Epidermal melanocyte (primary cell): ENCODE measurements at regions not wholly inside any gene's neighbourhood (a gene's known extent, or its start where the extent isn't known, plus 50 kb on each side); places are given as distances from the start of the nearest gene placed in this dataset.

Experiments used
- DNase-seq: peaks from one replicate; pipeline ENCODE4 v3.0.0; 2011; ENCODE audit warnings: low spot score; ENCODE audit not compliant: insufficient read length

DNA sequence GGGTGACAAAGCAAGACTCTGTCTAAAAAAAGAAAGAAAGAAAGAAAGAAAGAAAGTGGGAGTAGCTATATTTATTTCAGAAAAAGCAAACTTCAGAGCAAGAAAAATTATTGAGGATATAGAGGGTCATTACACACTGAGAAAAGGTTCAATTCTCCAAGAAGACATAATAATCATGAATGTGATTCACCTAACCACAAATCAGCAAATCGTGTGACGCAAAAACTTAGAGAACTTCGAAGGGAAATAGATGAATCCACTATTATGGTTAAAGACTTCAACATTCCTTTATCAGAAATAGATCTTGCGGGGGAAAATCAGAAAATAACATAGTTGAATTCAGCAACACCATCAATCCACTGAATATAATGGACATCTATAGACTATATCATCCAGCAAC lies 219.3 kb upstream of the LDB2 start:
- no peak for DNase-seq

DNA sequence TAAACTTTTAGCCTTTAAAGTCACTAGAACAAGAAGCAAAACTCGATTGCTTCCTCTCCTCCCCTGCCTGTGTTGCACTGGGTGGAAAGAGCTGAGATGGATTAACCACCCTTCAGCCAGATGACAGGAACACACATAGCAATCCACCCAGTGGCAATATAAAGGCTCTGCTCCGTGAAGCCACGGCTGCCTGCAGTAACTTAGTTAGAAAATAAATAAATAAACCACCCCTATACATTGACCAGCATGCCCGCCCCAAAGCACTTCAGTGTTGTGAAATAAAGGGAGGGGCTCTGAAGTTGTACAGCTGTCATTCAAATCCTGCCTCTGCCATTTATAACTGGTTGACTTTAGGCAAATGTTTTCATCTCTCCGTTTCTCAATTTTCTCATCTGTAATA lies 217.1 kb upstream of the LDB2 start:
- no peak for DNase-seq

DNA sequence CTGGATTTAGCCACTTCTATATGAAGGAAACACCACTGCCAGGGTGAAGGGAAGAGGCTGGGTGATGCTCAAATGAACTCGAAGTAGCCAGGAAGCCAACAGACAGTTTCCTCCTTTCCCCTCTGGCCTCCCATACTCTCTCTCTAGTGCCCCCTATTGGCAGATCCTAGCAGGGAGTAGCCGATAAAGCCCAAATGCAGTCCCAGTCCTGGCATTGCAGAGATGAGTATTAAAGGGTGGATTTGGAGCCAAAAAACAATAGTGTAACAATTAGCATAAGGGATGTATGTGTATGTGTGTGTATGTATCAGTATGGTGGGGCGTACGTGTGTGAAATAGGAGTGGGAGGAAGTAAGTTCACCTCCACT lies 213.8 kb upstream of the LDB2 start:
- no peak for DNase-seq

DNA sequence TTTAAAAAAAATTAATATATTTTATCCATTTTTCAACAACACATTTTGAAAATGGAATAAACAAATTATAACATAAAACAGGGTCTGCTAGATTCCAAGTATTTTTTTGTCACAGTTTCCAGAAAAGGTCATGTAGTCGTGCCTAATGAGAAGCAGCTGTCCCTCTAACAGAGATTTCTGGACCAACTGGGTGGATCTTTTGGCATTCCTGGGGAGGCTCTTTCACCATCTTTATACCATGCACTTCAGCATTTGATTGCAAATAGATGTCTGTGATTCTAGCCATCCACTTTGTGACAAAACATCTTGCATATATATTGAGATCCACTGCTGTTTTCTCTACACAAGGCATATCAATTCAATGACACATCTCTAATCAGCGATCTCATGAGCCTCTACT lies 210.7 kb upstream of the LDB2 start:
- DNase-seq = no peak

DNA sequence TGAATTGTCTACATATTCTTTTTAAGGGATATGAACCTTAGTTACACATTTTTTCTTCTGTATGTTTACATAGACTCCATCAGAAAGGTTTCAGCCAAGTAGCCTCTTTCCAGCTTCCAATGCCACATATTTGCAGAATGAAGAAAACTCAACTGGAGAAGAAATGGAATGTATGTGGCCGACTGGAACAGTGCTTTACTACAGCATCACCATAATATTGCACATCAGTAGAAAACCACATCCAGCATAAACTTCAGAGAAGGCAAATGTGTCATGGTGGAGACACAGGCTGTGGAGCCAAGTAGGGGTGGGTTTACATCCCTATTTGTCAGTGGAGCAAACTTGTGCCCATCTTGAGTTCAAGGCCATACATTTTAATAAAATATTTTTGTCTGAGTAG lies 204.8 kb upstream of the LDB2 start:
- no peak for DNase-seq

DNA sequence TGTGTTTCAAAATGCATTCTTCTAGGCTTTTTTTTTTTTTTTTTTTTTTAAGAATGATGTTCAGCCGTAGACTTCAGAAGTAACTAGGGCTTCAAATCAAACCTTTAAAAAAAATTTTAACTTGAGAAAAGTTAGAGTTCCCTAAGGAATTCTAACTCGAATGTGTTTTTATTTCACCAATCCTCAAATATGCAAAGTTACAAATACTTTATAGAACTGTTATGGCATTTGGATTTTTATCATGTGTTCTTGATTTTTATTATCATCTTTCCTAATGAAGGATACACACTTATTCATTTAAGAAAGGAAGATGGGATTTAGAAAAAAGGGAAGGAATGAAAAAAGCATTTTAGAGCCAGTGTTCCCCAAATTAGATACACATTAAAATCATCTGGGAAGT lies 200.6 kb upstream of the LDB2 start:
- DNase-seq = no peak

DNA sequence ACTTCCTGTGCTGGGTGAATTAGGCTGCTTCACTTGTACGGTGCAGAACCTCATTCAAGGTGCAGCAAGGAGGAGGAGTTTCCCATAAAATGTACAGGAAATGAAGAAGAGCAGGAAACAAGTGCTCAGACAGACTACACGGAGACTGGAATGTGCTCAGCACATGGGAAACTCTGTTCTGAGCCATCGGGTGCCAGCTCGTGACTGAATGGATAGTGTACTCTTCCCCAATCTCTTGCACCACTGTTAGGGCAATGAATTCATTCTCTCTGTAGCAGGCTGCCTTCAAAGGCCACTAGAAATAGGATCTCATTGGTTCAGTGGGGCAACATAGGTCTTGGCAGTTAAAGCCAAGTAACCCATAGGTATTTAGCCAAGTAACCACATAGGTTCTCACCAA lies 200.0 kb upstream of the LDB2 start:
- DNase-seq = no peak

DNA sequence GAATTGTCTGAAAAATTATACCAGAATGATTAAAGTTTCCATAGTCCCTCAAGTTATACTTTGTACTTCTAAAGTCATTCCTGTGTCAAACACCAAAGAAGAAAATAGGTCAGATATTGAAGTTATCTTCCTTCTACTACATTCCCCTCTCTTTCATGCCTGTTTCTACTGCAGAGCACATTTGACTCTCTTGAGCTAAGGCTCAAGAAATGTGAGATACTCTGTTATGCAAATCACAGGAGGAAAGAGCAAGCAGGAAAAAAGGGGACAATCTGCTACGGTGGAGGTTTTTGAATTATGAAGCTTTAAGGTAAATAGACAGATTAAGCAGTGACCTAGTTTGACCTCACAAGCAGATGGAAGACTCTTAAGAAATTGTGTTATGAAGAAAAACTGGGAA lies 198.9 kb upstream of the LDB2 start:
- no peak for DNase-seq

DNA sequence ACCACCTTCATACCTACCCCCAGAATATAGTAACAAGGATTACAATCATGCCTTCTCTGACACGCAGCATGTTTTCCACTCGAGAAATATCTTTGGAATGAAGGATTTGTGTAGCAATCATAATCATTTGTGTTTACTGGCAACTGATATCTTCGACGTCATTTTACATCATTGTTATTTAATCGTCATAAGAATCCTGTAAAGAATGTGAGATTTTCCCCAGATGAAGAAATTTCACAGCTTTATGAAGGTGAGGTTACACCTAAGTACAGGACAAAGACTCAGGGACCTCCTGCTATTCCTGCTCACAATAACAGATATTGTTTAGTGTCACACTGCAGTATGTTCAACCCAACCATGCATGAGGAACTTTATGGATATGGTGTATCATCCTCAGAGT lies 198.2 kb upstream of the LDB2 start:
- DNase-seq = no peak

DNA sequence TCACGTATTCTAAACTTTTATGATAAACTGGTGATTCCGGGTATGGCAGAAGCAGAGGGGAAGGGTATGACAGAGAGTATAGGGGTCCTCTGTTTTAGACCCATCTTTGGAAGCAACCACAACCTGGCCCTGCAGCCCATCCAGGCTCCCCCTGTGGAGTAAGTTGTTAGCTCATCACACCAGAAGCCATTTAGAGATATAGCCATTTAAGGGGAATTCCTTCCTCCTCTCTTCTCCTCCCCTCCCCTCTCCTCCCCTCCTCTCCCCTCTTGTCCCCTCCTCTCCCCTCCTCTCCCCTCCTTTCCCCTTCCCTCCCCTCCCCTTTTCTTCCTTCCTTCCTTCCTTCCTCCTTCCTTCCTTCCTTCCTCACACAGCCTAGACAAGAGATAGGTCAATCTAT lies 197.3 kb upstream of the LDB2 start:
- no peak for DNase-seq

DNA sequence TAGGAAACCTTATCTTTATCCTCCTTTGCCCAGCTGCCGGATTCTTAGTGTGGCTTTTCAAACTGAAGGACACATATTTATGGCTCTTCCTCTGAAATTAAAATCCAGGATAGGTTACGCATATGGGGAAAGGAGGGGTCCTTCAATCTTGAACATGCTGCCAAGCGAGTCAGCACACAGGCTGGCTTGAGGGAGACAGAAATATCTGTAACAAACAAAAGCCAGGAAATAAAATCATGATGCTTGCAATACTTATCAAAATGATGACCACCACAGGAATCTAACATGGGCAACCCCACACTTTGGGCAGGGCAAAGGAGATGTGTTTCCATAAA lies 196.4 kb upstream of the LDB2 start:
- no peak for DNase-seq

DNA sequence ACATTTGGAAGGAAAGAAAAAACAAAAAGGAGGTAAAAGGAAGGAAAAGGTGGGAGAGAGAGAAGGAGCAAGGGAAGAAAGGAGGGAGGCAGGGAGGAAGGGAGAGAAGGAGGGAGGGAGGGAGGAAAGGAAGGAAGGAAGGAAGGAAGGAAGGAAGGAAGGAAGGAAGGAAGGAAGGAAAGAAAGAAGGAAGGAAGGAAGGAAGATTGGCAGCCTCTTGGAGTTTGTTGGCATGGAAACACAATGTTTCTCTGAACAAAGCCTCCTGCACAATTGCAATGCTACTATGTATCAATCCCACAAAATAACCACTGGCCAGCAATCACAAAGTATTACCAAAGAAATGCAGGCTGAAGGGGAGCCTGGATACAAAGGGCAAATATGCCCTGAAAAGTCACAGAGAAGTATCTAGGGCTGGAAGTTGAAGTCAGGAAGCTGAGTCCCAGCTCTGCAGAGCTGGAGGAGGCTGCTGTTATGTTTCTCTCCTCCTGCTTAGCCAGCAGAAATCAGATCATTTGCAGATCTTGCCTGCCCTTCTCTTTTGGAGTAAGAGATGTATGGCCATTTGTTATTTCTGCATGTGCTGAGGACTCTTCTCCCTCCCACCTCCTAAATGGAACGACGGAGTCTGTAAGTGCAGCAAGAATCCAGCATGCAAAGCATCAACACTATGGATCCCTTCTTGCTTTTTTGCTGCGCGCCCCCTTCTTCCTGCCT lies 195.9 kb upstream of the LDB2 start:
- no peak for DNase-seq

DNA sequence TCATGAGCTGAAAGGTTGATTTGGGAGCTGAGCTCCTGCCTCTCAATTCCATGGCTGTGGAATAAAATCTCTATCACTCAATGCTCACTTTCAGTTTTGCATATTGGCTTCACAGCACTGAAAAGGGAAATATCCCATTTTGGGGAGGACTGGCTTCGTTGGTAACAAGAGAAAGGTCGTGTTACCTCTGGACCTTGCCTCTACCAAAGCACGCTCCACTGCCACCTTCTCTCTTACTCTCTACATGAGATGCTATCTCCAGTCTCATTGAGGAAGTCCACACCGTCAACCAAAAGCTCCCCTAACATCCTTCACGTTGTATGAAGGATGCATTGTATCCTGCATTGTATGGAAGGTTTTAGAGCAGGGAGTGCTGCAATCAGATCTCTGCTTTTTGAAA lies 195.0 kb upstream of the LDB2 start:
- DNase-seq = no peak

DNA sequence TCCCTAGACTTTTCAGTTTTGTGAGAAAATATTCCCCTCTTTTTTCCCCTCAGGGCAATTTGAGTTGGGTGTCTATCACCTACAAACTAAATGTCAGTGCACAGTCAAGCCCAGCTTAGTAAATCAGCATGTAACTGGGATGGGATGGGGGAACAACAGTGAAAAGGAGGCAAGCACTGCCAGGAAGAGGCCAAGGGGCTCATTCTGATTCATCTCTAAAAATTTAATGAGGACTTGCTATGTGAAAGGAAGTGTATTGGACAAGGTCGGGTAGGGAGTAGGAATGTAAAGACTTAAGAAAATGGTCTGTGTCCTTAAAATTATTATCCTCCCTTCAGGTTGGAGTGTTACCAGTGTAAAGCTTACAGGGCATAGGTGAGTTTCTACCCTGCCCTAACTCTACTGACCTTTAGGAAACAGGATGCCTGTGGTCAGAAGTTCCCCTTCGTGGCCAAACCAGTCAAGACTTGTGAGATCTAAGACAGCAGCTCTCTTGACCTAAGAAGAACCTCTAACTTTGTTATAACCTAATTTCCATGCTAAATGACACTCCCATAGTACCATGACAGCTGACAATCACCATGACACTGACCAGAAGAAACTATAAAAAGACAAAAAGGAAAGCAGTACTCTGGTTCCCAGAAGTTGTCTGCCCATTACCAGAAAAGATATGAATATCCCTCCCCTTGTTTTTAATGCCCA lies 194.4 kb upstream of the LDB2 start:
- no peak for DNase-seq

DNA sequence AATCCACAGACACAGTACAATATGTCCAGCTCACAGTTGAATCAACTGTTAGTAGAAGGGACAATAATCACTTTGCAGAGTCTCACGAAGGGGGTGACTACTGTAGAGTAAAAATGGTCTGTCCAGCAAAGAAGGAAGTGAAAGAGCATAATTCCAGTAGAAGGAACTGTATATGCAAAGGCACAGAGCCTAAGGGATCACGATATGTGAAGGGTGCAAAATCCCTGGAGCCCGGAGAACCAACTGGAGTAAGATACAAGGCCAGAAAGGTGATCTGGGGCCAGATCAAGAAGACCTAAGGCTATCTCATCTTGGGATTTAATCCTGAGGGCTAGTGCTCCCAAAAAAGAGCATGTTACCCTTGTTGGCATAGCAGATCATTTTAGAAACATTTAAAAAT lies 192.7 kb upstream of the LDB2 start:
- no peak for DNase-seq

DNA sequence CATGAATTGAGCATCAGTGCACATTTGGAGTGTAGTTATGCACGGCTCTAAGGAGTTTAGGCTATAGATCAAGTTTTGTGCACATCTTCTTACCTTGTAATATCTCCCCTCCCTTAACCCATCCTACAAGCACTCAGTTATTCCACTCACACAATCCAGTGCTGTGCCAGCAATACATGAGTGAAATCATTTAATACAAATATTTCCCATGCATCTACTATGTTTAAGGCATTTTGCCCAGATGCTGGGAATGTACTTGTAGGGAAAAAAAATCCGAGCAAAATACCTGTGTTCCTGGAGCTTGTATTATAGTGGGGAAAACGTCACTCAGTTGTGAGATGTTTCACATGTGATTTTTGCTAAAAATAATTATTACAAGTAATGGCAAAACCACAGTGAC lies 191.6 kb upstream of the LDB2 start:
- DNase-seq = no peak

DNA sequence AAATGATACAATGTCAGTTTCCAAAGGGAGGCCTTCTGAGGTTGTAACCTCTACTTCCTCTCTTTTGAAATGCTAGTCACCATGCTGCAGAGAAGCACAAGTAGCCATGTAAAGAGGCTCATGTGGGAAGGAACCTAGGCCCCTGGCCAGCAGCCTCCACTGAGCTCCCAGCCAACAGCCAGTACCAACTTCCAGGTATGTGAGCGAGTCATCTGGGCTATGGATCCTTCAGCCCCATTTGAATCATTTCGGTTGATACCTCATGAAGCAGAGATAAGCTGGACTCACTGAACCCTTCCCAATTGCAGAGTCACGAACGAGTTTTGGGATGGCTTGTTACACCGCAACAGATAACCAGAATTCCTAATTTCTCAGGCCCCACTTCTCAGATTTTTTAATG lies 187.0 kb upstream of the LDB2 start:
- no peak for DNase-seq

DNA sequence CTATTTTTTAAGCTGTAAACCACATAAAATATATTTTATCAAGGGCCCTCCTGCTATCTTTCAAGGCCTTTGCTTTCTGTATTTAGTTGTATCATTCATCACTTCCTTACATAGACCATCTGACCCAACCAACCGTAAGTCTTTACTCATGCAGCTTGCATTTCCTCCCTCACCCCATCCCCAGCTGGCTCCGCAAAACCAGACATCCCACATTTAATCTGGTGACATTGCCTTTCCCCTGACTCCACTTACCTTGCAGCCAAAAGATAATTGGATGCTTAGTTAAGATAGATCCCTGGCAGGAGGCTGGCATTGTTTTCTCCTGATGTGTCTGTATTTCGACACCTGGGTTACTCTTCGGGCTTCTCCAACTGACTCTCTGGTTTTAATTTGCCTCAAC lies 183.7 kb upstream of the LDB2 start:
- no peak for DNase-seq

DNA sequence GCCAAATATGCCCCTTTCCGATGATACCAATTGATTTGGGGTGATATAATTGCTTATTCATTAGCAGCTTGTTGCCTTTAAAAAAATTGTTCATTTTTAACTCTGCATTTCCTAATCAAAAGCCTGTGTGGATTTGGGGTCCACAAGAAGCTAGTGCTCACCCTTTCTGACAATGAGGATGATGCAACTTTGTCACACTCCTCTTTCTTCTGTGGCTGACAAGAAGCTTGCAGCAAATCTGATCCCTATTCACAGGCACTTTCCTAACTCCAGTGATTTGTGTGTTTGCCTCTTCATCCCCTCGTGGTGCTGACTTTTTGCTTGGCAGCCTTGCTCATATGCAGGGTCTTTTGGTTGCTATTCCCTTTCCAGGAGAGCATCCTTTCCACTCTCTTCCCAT lies 182.7 kb upstream of the LDB2 start:
- no peak for DNase-seq

DNA sequence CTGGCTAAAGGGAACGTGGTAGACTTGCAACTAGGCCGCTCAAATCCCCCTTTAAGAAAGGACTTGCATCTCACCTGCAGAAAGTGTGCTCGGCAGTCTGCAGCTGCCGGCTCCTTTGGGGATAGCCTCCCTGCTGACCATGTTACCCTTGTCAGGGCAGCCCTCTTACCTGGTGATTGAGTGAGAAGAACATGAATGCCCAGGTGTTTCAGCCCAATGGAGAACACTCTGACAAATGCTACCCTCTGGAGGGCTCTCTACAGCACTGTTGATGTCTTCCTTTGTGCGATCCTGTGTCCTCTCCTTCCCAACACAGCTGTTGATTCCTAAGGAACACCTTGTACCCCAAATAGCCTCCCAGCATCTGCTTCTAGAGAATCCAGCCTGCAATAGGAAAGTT lies 178.7 kb upstream of the LDB2 start:
- no peak for DNase-seq

DNA sequence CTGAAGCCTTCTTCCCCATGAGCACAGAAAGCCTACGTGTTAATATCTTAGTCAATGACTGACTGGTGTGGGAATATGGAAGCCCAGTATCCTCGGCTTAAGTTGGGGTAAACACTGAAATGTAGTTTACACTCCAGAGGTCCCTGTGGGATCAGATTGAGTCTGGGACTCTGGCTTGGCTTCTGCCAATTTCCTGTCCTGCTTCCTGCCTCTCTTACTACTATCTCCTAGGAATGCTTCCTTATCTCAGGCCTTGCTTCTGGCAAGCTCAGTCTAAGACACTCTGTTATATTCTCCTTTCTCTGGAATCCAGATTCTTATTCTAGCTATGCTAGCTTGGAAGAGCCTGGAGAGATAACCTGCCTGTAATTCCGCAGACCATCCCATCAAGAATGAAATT lies 174.0 kb upstream of the LDB2 start:
- no peak for DNase-seq

DNA sequence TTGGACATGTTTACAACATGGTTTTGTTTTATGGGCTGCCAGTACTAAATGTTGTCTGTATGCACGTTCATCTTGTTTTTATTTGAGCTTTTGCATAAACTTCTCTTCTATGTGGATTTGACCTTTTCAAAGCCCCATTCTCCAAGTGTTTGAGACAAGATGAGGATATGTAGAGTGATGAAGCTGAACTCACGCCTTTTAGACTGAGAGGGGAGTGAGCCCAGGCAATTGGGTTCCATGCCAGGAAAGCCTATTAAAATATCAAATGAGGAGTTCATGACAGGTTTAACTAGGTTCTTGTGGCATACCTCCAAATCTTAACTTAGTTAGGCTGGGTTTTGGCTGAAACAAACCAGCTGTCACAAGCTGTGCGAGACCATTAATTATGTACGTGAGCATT lies 170.4 kb upstream of the LDB2 start:
- no peak for DNase-seq

DNA sequence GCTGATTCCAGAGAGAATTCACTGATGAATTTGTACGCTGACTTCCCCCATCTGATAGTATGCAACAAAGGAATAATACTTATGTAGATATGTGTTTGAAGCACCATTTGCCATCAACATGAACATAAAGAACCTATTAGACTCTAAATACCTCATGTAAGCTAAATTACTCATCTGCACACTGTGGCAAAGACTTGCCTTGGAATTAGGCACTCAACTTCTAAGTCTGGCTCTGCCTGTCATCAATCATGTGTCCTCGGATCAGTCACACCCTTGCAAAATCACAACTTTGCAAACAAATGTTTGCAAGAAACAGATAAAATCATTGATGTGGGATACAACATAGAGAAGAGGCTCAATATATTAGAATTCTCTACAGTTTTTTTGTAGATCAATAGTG lies 169.9 kb upstream of the LDB2 start:
- DNase-seq = no peak

DNA sequence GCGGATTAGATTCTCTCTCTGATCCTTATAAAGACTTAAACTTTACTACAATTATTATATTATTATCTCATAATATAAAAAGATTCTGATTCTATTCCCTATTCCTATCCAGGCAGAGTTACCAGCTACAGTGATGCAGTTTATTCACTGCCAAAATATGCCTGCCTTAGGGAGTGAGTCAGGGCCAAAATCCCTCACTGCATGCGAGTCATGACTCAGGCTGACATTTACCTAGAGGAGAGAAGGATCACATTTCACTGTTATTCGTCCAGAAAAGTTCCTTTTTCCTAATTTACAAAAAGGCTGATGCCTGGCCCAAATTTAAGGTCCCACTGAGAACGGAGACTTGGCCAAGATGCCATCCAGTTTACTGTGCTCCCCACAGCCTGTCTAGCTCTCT lies 168.5 kb upstream of the LDB2 start:
- no peak for DNase-seq
